Activated CD4-positive, alpha-beta T cell treated with anti-CD3 and anti-CD28 coated beads, Interleukin-2, amount 10 ng/mL, durations not matched to agents 24 days and 14 days (primary cell): ENCODE measurements at regions not wholly inside any gene's neighbourhood (a gene's known extent, or its start where the extent isn't known, plus 50 kb on each side); places are given as distances from the start of the nearest gene placed in this dataset.

Source experiments
- DNase-seq: peaks from one replicate; pipeline ENCODE4 v3.0.0; 2022
- H3K27ac Mint-ChIP-seq: one replicate; pipeline ENCODE4 v1.8.0; 2022; ENCODE audit warnings: mild to moderate bottlenecking, mixed read lengths
- H3K27me3 Mint-ChIP-seq: one replicate; pipeline ENCODE4 v1.8.0; 2022; ENCODE audit warnings: mixed read lengths
- H3K36me3 Mint-ChIP-seq: one replicate; pipeline ENCODE4 v1.8.0; 2022; ENCODE audit warnings: low read depth, mild to moderate bottlenecking, mixed read lengths
- H3K4me1 Mint-ChIP-seq: one replicate; pipeline ENCODE4 v1.8.0; 2021; ENCODE audit warnings: mixed read lengths
- H3K4me3 Mint-ChIP-seq: one replicate; pipeline ENCODE4 v1.8.0; 2022; ENCODE audit warnings: mild to moderate bottlenecking, moderate library complexity, mixed read lengths
- H3K9me3 Mint-ChIP-seq: one replicate; pipeline ENCODE4 v1.8.0; 2021; ENCODE audit warnings: mixed read lengths
- intact Hi-C: fragments of 100-400 bp; cut with micrococcal nuclease; formaldehyde crosslinking; loops from one replicate; pipeline ENCODE4 v1.15.1; 2023

DNA sequence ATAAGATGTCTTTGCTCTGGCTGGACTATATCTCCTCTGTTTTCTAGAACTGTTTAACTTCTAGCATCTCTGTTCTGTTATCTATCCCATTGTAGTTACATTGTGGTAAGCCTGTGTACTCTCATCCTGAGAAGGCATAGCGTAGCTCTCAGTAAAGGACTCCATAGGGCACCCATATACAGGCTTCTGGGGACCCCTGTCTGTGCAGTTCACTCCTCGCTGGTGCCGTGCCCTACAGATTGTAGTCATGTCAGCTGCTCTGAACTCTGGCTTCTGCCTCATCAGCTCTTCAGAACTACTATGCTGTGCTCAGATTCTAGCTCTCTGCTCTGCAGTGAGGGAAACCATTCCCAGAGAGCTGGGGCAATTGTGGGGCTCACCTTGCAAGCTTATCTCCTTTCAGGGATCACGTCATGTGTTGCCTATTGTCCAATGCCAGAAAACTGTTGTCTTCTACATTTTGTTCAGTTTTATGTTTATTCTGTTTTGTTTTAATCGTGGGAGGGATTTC, 181.3 kb upstream of the USP24 start:
- Mint-ChIP-seq H3K27ac (no peak overlapping the region), H3K9me3 (no peaks in the 10 kb centered on the region), H3K4me3 (no peak overlapping the region), H3K36me3 (no peaks in the 10 kb centered on the region), H3K4me1 (no peaks in the 10 kb centered on the region), H3K27me3 (peaks cover 15% of the 10 kb centered on the region)
- peak; percentile 44 for DNase-seq
- intact Hi-C loops = no loop called here

DNA sequence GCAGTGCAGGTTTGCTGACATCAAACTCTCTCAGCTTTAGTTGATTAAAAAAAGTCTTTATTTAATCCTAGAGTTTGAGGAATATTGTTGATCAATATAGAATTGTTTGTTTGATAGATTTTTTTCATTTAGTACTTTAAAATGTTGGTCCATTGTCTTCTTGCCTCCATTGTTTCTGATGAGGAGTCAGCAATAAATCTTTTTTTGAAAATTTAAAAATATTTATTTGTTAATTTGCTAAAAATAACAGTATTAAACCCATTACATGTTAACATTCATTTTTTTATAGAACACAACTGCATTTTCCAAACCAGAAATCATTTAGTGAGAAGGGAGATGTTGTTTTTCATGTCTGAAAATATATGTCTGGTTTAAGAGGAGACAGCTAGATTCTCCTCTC, 173.8 kb upstream of the USP24 start:
- H3K4me1 Mint-ChIP-seq = peaks cover 2% of the 10 kb centered on the region
- H3K27me3 Mint-ChIP-seq = peaks cover 11% of the 10 kb centered on the region
- no peaks in the 10 kb centered on the region for H3K36me3 Mint-ChIP-seq
- DNase-seq = no peak
- H3K27ac Mint-ChIP-seq = no peak overlapping the region
- no peak overlapping the region for H3K4me3 Mint-ChIP-seq
- no peaks in the 10 kb centered on the region for H3K9me3 Mint-ChIP-seq
- intact Hi-C loops = no loop called here

DNA sequence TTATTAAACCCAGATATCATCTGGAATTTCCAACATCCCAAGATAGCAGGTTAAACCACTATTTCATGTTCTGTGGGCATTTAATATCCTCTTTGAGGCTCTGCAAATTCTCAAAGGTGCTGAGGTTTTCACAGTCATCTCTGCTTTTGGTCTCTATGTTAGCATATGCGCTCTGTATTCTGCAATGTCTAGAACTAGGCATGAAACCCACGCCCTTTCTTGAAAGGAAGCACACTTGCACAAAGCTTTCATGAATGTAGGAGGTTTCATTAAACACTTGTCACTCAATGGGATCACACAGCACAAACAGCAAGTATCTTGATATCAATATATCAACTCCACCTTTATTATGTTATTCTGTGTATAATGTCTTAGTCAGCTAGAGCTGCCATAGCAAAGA, 172.0 kb upstream of the USP24 start:
- Mint-ChIP-seq H3K4me3 (no peak overlapping the region), H3K27me3 (peaks cover 9% of the 10 kb centered on the region), H3K36me3 (no peaks in the 10 kb centered on the region), H3K4me1 (peaks cover 2% of the 10 kb centered on the region), H3K27ac (no peak overlapping the region), H3K9me3 (no peaks in the 10 kb centered on the region)
- DNase-seq = peak; percentile 24
- intact Hi-C loops = no loop called here

DNA sequence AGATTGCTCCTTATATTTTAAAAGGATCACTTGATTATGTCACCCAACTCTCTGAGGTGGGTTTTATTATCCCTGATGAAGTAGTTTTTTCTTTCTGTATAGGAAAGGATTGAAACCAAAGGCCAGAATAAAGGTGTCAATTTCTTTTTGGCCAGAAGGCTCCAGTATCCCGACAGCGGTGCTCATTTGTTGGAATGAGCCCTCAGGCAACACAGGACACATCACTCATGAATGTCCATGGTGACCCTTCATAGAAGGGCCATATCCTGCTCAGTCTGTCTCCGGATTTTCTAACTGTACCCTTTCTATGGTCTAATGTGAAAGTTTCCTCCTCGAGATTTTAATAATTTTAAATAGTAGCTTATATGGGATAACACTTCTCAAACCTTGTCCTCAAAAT, 171.3 kb upstream of the USP24 start:
- intact Hi-C loops = no loop called here
- Mint-ChIP-seq H3K4me3 (no peak overlapping the region), H3K27me3 (peaks cover 7% of the 10 kb centered on the region), H3K27ac (no peak overlapping the region), H3K4me1 (peaks cover 2% of the 10 kb centered on the region), H3K9me3 (no peaks in the 10 kb centered on the region), H3K36me3 (no peaks in the 10 kb centered on the region)
- peak; percentile 8 for DNase-seq

DNA sequence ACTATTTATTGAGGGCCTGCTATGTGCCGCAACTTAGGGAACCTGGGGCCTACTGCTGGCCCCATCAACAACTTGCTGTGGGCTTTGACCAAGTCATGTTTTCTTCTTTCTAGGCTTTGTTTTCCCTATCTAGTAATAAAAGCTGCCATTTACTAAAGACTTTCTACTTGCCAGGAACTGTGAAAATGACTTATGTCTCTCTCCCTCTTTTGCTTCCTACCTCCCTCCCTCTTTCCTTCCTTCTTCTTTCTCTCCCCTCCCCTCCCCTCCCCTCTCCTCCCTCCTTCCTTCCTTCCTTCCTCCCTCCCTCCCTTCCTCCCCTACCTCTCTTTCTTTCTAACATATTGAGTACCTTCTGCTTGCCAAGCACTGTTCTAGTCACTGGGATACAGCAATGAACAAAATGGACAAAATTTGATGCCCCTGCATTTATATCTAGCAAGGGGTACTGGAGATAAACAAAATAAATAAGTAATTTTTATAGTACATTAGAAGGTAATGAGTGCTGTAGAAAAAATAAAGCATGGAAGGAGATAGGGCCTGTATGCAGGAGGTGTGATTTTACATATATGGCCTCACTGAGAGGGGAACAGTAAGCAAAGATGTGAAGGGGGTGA, 170.3 kb upstream of the USP24 start:
- H3K27me3 Mint-ChIP-seq = peaks cover 3% of the 10 kb centered on the region
- no peaks in the 10 kb centered on the region for H3K9me3 Mint-ChIP-seq
- H3K4me1 Mint-ChIP-seq = peaks cover 2% of the 10 kb centered on the region
- no peak overlapping the region for H3K4me3 Mint-ChIP-seq
- H3K36me3 Mint-ChIP-seq = no peaks in the 10 kb centered on the region
- H3K27ac Mint-ChIP-seq = no peak overlapping the region
- DNase-seq = no peak
- intact Hi-C loops = no loop called here

DNA sequence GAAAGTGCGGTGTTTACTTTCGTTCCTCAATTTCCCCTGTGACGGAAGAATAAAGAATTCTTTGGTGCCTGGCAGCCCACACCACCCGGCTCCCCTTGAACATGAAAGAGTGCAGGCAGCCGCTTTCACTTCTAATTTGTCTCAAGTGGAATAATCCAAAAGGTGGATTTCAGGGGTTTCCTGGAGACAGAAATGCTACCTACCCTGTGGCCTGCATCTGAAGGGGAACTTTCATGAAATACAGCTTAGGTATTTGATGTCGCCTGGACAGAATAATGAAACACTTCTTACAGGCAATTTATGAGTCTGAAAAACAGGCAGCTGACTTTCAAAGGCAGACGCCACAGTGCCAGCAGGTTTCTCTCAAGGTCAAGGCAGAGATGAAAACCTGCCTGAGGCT, 169.5 kb upstream of the USP24 start:
- peaks cover 3% of the 10 kb centered on the region for H3K27me3 Mint-ChIP-seq
- no peaks in the 10 kb centered on the region for H3K36me3 Mint-ChIP-seq
- peaks cover 2% of the 10 kb centered on the region for H3K4me1 Mint-ChIP-seq
- DNase-seq = peak; percentile 38
- no peak overlapping the region for H3K4me3 Mint-ChIP-seq
- H3K9me3 Mint-ChIP-seq = no peaks in the 10 kb centered on the region
- intact Hi-C loops = no loop called here
- no peak overlapping the region for H3K27ac Mint-ChIP-seq

DNA sequence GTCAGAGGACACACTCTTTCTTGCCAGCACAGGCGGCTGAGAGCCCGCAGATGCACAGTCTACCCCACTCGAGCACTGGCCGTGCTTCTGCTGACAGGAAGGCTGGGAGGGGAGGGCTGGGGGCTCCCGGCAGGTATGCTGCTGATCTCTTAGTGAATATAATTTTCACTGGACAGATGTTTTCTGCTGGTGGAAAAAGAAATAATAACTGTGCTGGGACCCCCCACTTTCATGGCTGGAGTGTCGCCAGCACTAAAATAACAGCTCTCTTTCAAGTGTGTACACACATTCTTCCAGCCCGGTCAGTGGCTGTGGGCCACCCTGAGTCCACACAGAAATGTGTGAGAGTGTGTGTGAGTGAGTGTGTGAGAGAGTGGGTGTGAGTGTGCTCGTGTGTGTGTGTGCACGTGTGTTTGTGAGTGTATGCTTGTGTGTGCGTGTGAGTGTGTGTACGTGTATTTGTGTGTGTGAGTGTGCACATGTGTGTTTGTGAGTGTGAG, 167.7 kb upstream of the USP24 start:
- H3K9me3 Mint-ChIP-seq = no peaks in the 10 kb centered on the region
- peaks cover 1% of the 10 kb centered on the region for H3K27me3 Mint-ChIP-seq
- no peak overlapping the region for H3K27ac Mint-ChIP-seq
- peak; percentile 21 for DNase-seq
- H3K36me3 Mint-ChIP-seq = no peaks in the 10 kb centered on the region
- intact Hi-C loops = no loop called here
- peaks cover 12% of the 10 kb centered on the region for H3K4me1 Mint-ChIP-seq
- H3K4me3 Mint-ChIP-seq = no peak overlapping the region

DNA sequence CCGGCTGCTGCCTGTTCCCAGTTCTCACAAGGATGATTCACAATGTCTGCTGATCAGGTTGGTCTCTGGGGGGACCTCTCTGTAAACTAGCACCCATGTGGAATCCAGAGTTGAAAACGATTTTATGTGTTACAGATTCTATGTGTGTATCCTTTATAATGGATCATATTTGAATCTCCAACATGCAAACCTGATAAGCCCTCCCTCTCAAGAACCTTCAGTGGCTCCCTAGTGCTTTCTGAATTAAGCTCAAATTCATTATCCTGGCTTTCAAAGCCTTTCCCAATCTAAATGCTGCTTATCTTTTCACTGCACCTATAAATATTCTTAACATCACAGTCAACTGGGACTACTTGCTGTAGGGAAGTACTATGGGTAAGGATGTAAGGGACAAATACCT, 166.8 kb upstream of the USP24 start:
- DNase-seq = no peak
- Mint-ChIP-seq H3K36me3 (no peaks in the 10 kb centered on the region), H3K27ac (no peak overlapping the region), H3K4me1 (peaks cover 12% of the 10 kb centered on the region), H3K9me3 (no peaks in the 10 kb centered on the region), H3K27me3 (peaks cover 2% of the 10 kb centered on the region), H3K4me3 (no peak overlapping the region)
- intact Hi-C loops = no loop called here

DNA sequence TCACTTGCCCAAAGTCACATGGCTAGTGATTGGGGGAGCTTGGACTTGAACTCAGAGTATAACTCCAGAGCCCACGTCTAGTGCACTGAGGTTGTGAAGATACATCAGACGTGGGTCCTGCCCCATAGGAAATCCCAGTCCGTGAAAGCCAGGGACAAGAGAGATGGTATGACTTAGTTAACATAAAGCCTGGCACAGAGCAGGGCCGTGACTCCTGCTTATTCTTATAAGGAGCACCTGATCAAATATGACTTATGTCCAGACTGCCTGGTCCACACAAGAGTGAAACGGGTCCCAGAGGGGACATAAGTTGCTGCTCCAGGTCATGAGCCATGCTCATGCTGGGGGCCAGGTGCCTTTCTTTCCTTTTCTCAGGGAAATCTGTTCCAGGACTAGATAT, 166.3 kb upstream of the USP24 start:
- DNase-seq = peak; percentile 33
- intact Hi-C loops = no loop called here
- Mint-ChIP-seq H3K36me3 (no peaks in the 10 kb centered on the region), H3K27me3 (peaks cover 2% of the 10 kb centered on the region), H3K9me3 (no peaks in the 10 kb centered on the region), H3K4me1 (peaks cover 12% of the 10 kb centered on the region), H3K27ac (no peak overlapping the region), H3K4me3 (no peak overlapping the region)

DNA sequence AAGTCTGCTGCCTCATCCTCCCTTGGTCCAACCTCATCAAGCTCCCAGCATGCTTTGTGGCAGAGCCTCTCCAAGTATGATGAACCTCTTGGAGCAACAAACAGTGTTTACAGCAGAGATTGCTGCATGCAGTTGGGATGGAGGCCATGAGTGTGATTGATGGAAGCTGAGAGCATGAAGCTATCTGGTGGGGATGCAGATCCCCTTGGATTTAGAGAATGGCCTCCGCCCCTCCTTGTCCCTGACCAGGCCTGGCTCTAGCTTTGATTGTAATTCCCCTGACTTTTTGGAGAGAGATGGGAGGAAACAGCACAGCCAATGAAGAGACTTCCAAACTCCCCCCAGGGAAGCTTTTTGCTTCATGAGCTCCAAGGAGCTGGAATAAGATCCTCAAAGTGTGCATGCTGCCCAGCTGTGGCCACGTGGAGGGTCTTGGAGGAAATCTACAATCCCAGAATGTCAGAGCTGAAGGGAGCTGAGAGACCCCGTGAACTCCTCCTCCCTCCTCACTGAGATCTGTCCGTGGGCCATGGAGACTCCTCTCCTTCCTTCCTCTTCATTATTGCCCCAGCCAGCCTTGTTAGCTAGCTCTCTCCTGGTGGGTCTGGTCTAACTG, 165.3 kb upstream of the USP24 start:
- intact Hi-C loops = no loop called here
- H3K27ac Mint-ChIP-seq = no peak overlapping the region

DNA sequence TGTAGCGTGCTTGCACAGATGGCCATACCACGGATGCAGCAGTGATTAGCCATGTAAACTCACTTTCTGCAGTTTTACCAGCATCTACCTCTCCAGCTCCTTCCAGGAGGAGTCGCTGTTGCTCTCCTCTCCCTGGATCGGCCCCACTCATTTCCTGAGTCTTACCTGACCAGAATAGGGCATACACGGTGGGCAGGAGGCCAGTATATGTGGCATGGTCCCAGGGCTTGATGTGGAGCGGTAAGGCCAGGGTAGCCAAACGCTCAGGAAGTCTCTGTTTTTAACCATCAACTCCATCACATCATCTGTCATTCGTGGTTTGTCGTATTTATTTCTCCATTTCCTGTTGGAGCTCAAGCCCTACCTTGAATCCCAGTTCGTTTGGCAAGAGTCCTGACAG, 163.4 kb upstream of the USP24 start:
- H3K4me3 Mint-ChIP-seq = no peak overlapping the region
- H3K27me3 Mint-ChIP-seq = peaks cover 2% of the 10 kb centered on the region
- intact Hi-C loops = loop anchor here (10.0 kb wide), 1 partner anchor 1206 kb away; no protein-coding TSS in a partner anchor
- peaks cover 10% of the 10 kb centered on the region for H3K4me1 Mint-ChIP-seq
- no peaks in the 10 kb centered on the region for H3K36me3 Mint-ChIP-seq
- no peaks in the 10 kb centered on the region for H3K9me3 Mint-ChIP-seq
- peak; percentile 63 for DNase-seq
- no peak overlapping the region for H3K27ac Mint-ChIP-seq

More for the DNA sequence above, 165.3 kb upstream of the USP24 start:
- no peaks in the 10 kb centered on the region for H3K9me3 Mint-ChIP-seq
- DNase-seq = peak; percentile 49
- H3K27me3 Mint-ChIP-seq = peaks cover 2% of the 10 kb centered on the region
- no peak overlapping the region for H3K4me3 Mint-ChIP-seq
- H3K4me1 Mint-ChIP-seq = peaks cover 12% of the 10 kb centered on the region
- no peaks in the 10 kb centered on the region for H3K36me3 Mint-ChIP-seq

DNA sequence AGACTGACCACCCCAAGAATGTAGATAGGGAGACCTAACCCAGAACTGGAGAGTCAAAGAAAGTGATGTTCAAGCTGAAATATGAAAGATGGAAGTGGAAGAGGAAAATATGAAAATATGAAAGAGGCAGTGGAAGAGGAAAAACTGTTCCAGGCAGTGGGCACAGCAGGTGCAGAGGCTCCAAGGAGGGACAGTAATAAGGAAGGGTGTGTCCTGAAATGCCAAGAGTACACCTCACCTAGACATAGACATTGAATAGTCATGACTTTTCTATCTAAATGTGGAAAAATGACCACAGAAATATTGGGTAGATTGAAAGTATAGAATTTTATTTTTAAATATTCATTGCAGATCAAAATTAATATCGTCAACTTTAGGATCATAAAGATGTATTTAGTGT, 161.7 kb upstream of the USP24 start:
- H3K4me1 Mint-ChIP-seq = peaks cover 10% of the 10 kb centered on the region
- H3K9me3 Mint-ChIP-seq = no peaks in the 10 kb centered on the region
- peaks cover 2% of the 10 kb centered on the region for H3K27me3 Mint-ChIP-seq
- no peak overlapping the region for H3K27ac Mint-ChIP-seq
- H3K4me3 Mint-ChIP-seq = no peak overlapping the region
- DNase-seq = peak; percentile 24
- H3K36me3 Mint-ChIP-seq = no peaks in the 10 kb centered on the region
- intact Hi-C loops = loop anchor here (10.0 kb wide), 1 partner anchor 1208 kb away; no protein-coding TSS in a partner anchor

DNA sequence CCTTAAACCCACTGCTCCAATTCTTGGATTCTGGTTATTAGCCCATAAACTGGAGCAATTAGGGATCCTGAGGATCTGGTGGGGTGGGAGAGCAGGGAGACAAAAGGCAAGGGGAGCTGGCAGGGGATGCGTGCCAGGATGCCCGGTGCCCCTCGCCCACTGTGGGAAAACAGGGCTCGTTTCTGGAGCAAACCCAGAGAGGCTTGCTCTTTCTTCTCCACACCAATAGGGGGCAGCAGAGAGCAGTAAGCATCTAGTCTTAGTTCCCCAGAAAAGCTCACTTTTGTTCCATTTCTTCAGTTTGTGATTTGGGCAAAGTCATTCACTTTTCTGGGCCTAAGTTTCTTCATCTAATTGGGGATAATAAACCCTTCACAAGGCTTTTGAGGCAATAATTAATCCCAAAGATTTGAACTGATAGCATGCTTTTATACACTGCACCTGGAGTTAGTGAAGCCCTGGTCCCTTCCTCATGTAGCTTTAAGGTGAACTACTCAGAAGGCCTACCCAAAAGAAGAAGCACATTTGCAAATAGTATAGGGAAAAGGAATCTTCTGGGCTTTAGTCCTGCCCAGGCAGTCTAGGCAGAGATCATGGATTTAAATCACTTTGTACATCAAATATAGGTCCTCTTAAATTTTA, 160.6 kb upstream of the USP24 start:
- intact Hi-C loops = loop anchor here (10.0 kb wide), 1 partner anchor 1209 kb away; no protein-coding TSS in a partner anchor

More for the DNA sequence above, 160.6 kb upstream of the USP24 start:
- Mint-ChIP-seq H3K4me1 (peaks cover 10% of the 10 kb centered on the region), H3K4me3 (no peak overlapping the region), H3K36me3 (no peaks in the 10 kb centered on the region), H3K9me3 (no peaks in the 10 kb centered on the region), H3K27me3 (peaks cover 2% of the 10 kb centered on the region), H3K27ac (no peak overlapping the region)
- peak; percentile 77 for DNase-seq
